Ovary (tissue), 7 donors: ENCODE measurements at regions not wholly inside any gene's neighbourhood (a gene's known extent, or its start where the extent isn't known, plus 50 kb on each side); places are given as distances from the start of the nearest gene placed in this dataset.

ENCODE experiments used
- DNase-seq, 5 donors: peaks; one replicate each; pipeline ENCODE4 v3.0.0-alpha.2; 2019 to 2020
- H3K27ac ChIP-seq, 2 donors: fragments of 200-600 bp; one replicate each; pipeline versions ENCODE4 v1.5.1 to v1.8.0; 2019 to 2022
- H3K27me3 ChIP-seq: fragments of 200-600 bp; one replicate; pipeline ENCODE4 v1.8.0; 2022
- H3K36me3 ChIP-seq: fragments of 200-600 bp; sonication (generic); one replicate; pipeline ENCODE4 v1.5.1; 2019
- H3K4me1 ChIP-seq: one replicate; pipeline ENCODE4 v1.8.1; 2013; ENCODE audit warnings: mild to moderate bottlenecking, moderate library complexity; ENCODE audit not compliant: insufficient read depth
- H3K4me3 ChIP-seq: fragments of 200-600 bp; sonication (generic); one replicate; pipeline ENCODE4 v1.5.1; 2017
- H3K9me3 ChIP-seq, 2 donors: fragments of 200-600 bp in 1 of 2; sonication (generic) in 1 of 2; one replicate each; pipeline versions ENCODE4 v1.5.1 to v1.8.1; 2013 to 2019; ENCODE audit warnings: mild to moderate bottlenecking in 1 of 2, moderate library complexity in 1 of 2
- EP300 ChIP-seq: sonication (generic); formaldehyde crosslinking; IDR thresholded peaks from one replicate; pipeline ENCODE4 v1.6.1; 2017; ENCODE audit warnings: antibody characterized with exemption
- POLR2A ChIP-seq: fragments of 450-650 bp; IDR thresholded peaks from one replicate; pipeline ENCODE4 v1.6.1; 2017; ENCODE audit warnings: antibody characterized with exemption, mild to moderate bottlenecking, moderate library complexity
- WGBS, 3 donors: extraction: QIAGEN DNeasy Blood & Tissue Kit in 1 of 3; methylation state at CpG; one replicate each; pipeline versions ENCODE4 v1.1.5 to v1.1.7; 2013 to 2017; 5-methylcytosine and 5-hydroxymethylcytosine counted together
- intact Hi-C, 4 donors: fragments of 100-400 bp; cut with DNase I; formaldehyde crosslinking; loops; one replicate each; pipeline versions ENCODE4 v1.11.0 to v1.15.1; 2022 to 2023
- TF ChIP-seq, protein P1 (sequence below), 3 donors: fragments of 450-650 bp in 2 of 3; fragments of 200-600 bp in 1 of 3; IDR thresholded peaks; one replicate each; pipeline versions ENCODE4 v1.5.1 to v1.8.0; 2016 to 2022; ENCODE audit warnings: antibody characterized with exemption in 3 of 3, mild to moderate bottlenecking in 1 of 3
- donor health status: DM: no; HTN: no; CAD: no; lungs with moderate emphysema.
- donor health status: DM: no; HTN: no; CAD: no.
- donor health status: Bipolar disorder and iron deficiency.
- donor health status: DM: no; HTN: no; CAD: no.
- donor health status: DM: yes; HTN: yes; CAD: no.

DNA sequence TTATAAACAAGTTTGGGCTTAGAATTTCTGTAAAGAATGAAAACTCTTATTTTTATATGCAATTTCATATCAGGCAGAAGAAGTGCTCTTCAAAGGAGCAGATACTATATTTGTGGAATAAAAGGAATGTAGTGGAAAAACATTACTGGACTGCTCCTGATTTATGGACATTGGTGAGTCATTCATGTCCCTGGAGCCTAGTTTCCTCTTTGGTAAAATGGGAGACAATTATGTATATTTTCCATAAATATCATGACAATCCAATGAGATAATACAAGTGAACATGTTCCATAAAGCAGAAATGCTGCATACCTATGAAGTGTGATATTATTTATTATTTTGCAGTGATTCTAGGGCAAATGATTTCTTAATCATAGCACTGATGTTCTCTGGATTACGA, 445.8 kb upstream of the CITED2 start:
- no peak for DNase-seq
- Histone ChIP-seq H3K4me3 (no peak overlapping the region), H3K36me3 (no peaks in the 10 kb centered on the region), H3K9me3 (no peaks in the 10 kb centered on the region), H3K4me1 (no peaks in the 10 kb centered on the region), H3K27ac (no peak overlapping the region), H3K27me3 (no peaks in the 10 kb centered on the region)
- intact Hi-C loops = no loop called here
- TF ChIP-seq POLR2A = no peak
- TF ChIP-seq, protein P1, sequence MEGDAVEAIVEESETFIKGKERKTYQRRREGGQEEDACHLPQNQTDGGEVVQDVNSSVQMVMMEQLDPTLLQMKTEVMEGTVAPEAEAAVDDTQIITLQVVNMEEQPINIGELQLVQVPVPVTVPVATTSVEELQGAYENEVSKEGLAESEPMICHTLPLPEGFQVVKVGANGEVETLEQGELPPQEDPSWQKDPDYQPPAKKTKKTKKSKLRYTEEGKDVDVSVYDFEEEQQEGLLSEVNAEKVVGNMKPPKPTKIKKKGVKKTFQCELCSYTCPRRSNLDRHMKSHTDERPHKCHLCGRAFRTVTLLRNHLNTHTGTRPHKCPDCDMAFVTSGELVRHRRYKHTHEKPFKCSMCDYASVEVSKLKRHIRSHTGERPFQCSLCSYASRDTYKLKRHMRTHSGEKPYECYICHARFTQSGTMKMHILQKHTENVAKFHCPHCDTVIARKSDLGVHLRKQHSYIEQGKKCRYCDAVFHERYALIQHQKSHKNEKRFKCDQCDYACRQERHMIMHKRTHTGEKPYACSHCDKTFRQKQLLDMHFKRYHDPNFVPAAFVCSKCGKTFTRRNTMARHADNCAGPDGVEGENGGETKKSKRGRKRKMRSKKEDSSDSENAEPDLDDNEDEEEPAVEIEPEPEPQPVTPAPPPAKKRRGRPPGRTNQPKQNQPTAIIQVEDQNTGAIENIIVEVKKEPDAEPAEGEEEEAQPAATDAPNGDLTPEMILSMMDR (IDR thresholded peaks at IDR 0.05) = no peak
- TF ChIP-seq EP300 = no peak
- 68 to 82% (median 80%) methylated on average over 1 of the region's 1 CpG for WGBS, 3 donors

DNA sequence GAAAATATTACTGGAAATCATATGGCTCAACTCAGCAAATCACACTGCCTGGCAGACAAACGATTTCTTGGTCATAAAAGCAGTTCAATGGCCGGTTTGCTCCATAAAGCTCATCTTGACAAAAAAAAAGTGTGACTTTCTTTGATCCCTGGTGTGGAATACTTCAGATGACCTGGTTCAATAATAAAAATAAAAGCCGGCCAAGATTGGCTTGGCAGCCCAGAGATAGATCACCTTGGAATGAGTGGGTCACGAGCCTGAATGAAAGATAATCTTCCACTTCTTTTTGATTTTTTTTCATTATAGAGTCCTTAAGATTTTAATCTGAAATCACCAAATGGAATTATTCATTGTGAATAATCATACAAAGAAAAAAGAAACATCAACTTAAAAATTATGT, 445.3 kb upstream of the CITED2 start:
- intact Hi-C loops = no loop called here
- no peak for TF ChIP-seq EP300
- TF ChIP-seq POLR2A = no peak
- TF ChIP-seq, protein P1 (IDR thresholded peaks at IDR 0.05) = no peak
- Histone ChIP-seq H3K36me3 (no peaks in the 10 kb centered on the region), H3K4me1 (no peaks in the 10 kb centered on the region), H3K27me3 (no peaks in the 10 kb centered on the region), H3K4me3 (no peak overlapping the region), H3K9me3 (no peaks in the 10 kb centered on the region), H3K27ac (no peak overlapping the region)
- DNase-seq = no peak
- 40 to 56% (median 51%) methylated on average over 4 of the region's 4 CpGs for WGBS, 3 donors

DNA sequence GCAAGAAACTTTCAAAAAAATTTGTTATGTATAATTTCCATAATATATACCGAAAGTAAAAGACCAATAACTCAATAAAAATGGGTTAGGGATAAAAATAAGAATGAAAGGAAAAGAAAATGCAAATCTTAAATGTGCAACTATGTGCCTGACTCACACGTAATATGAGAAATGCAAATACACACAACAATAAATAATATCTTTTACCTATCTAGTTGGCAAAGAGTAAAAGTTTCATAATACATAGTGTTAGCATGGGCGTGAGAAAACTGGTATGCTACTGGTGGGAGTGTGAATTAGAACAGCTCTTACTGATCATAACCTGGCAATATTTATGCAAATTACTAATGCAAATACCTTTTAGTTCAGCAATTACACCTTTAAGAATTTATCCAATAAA, 438.5 kb upstream of the CITED2 start:
- Histone ChIP-seq H3K27ac (no peak overlapping the region), H3K4me3 (no peak overlapping the region), H3K36me3 (no peaks in the 10 kb centered on the region), H3K9me3 (no peaks in the 10 kb centered on the region), H3K4me1 (no peaks in the 10 kb centered on the region), H3K27me3 (no peaks in the 10 kb centered on the region)
- no peak for DNase-seq
- TF ChIP-seq EP300 (no peak), POLR2A (no peak)
- intact Hi-C loops = no loop called here
- WGBS, 3 donors = 93 to 96% (median 95%) methylated on average over 3 of the region's 3 CpGs

DNA sequence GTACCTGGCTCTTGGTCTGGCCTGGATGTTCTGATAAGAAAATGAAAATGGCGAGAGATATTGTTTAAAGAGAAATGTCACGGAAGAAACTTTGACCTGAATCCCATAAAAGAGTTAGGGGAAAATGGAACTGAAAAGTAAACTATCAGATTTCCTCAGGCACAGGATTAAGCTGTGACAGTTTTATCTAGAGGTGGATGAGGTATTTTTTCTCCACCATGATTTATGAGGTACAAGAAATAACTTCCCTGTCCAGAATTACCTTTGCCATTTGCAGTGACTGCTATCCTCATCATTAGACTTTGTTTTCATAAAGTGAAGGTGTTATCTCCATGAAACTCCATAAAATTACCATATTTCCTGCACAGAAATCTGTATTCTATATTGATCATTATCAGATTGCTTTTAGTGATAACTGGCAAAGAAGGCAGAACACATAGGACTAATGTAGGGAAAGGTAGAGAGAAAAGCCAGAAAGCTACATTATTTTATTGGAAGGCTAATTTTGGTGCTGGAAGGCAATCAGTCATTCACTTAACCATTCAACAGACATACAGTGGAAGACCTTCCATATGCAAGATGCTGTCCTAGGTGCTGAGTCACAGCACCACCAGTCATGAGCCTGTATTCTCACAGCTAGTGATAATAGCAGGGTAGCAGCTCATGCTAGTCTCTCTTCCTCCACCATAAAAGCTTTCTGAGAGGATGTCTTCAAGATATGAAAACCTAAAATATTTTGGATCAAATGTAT, 427.3 kb upstream of the CITED2 start:
- DNase-seq = no peak
- Histone ChIP-seq H3K4me3 (no peak overlapping the region), H3K27me3 (no peaks in the 10 kb centered on the region), H3K9me3 (no peaks in the 10 kb centered on the region), H3K36me3 (no peaks in the 10 kb centered on the region), H3K4me1 (no peaks in the 10 kb centered on the region), H3K27ac (no peak overlapping the region)
- TF ChIP-seq POLR2A (no peak), EP300 (no peak)
- TF ChIP-seq, protein P1 (IDR thresholded peaks at IDR 0.05) = no peak
- intact Hi-C loops = no loop called here
- WGBS, 3 donors = 97 to 98% (median 97%) methylated on average over 2 of the region's 2 CpGs

DNA sequence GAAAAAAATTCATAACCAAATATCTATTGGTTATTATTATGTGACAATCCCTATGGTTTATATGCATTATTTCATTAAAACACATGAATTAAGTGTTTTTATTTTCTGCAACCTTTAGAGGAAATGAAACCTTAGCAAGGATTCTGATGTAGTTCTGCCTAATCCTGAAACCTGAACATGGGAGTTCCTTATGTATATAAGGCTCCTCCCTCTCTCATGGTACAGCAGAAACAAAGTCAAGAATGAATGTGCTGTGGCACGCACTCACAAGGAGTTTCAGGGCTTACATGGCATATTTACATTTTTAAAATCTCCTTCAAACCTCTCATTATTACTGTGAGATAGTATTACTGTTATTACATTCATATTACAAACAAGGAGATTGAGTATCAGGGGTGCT, 426.4 kb upstream of the CITED2 start:
- Histone ChIP-seq H3K27me3 (no peaks in the 10 kb centered on the region), H3K27ac (no peak overlapping the region), H3K4me3 (no peak overlapping the region), H3K9me3 (no peaks in the 10 kb centered on the region), H3K36me3 (no peaks in the 10 kb centered on the region), H3K4me1 (no peaks in the 10 kb centered on the region)
- DNase-seq = no peak
- intact Hi-C loops = no loop called here
- no peak for TF ChIP-seq EP300
- no peak for TF ChIP-seq POLR2A
- TF ChIP-seq, protein P1 (IDR thresholded peaks at IDR 0.05) = no peak
- WGBS, 3 donors = 53 to 89% (median 83%) methylated on average over 1 of the region's 1 CpG
